PC-9 (cell line): ENCODE measurements at regions not wholly inside any gene's neighbourhood (a gene's known extent, or its start where the extent isn't known, plus 50 kb on each side); places are given as distances from the start of the nearest gene placed in this dataset.

ENCODE experiments used
- CTCF ChIP-seq: fragments of 200-600 bp; sonication (generic); conservative IDR thresholded peaks from 2 replicates; pipeline ENCODE4 v1.6.1; 2017; ENCODE audit warnings: mixed run types, antibody characterized with exemption, mild to moderate bottlenecking, moderate library complexity
- EZH2 ChIP-seq: fragments of 200-600 bp; sonication (generic); IDR thresholded peaks from 2 replicates; pipeline ENCODE4 v1.8.0; 2017; ENCODE audit warnings: antibody characterized with exemption, low read depth

GRCh38 chr5:103896593-103896992, 334.0 kb upstream of the NUDT12 start:
- no peak for TF ChIP-seq CTCF
- TF ChIP-seq EZH2, result no peak
